ENCODE measurements at regions not wholly inside any gene's neighbourhood (a gene's known extent, or its start where the extent isn't known, plus 50 kb on each side); places are given as distances from the start of the nearest gene placed in this dataset.
A peak's percentile ranks its signal among the peaks of the same experiment; 100 is the strongest.

DNA sequence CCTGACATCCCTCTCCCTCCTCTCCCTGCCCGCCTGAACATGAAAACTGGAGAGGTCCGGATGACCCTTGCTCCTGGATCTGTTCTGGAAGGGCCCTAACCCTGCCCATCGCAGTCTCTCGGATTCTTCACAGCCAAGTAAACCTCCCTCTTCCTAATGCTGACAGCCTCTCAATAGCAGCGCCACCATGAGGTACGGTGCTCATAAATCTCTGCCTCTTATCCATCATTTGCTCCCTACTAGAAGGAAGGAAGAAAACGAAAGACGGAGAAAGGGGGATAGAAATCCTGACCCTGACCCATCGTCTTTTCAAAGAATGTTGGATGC lies 257.9 kb downstream of the BCL11A start:
- in situ Hi-C loops (cut with HindIII; ENCODE audit: low pct_unique_long_range_greater_than_20kb, low sequenced_read_pairs), result no loop called here
- peak; percentile 19; the same call in 1 of the 2 replicates for TF ChIP-seq CTCF (IDR thresholded peaks at IDR 0.05)
- no peak for TF ChIP-seq TCF7L2 (IDR thresholded peaks at IDR 0.05; ENCODE audit: low read depth, low read length)
- TF ChIP-seq SIN3A (IDR thresholded peaks at IDR 0.05; ENCODE audit: borderline replicate concordance, insufficient read depth, low read depth, low read length), result no peak
- ChIA-PET CTCF (no interaction called here), POLR2A (no interaction called here)
- H3K9me3 ChIP-seq (ENCODE audit: control insufficient read depth, insufficient read depth, low read depth, low read length), result no peaks in the 10 kb centered on the region
- DNase-seq (ENCODE audit: low read depth, low spot score) (no peak), ATAC-seq (no peak)
- no peaks in the 10 kb centered on the region for H3K36me3 ChIP-seq (ENCODE audit: control insufficient read depth, insufficient read depth, low read length)
- no peaks in the 10 kb centered on the region for H3K27me3 ChIP-seq (ENCODE audit: control insufficient read depth, insufficient read depth, low read length)
- H3K27ac ChIP-seq (ENCODE audit: low read length), result no peak overlapping the region
- intact Hi-C loops (cut with micrococcal nuclease; ENCODE audit: unreplicated experiment), result no loop called here
- no peaks in the 10 kb centered on the region for H3K4me1 ChIP-seq (ENCODE audit: control insufficient read depth, insufficient read depth, low read length)
- BruUV-seq (replicated peaks), result no TSS peak
- H3K4me3 ChIP-seq (ENCODE audit: low read depth in 2 of 2, low read length in 2 of 2), result no peak overlapping the region

DNA sequence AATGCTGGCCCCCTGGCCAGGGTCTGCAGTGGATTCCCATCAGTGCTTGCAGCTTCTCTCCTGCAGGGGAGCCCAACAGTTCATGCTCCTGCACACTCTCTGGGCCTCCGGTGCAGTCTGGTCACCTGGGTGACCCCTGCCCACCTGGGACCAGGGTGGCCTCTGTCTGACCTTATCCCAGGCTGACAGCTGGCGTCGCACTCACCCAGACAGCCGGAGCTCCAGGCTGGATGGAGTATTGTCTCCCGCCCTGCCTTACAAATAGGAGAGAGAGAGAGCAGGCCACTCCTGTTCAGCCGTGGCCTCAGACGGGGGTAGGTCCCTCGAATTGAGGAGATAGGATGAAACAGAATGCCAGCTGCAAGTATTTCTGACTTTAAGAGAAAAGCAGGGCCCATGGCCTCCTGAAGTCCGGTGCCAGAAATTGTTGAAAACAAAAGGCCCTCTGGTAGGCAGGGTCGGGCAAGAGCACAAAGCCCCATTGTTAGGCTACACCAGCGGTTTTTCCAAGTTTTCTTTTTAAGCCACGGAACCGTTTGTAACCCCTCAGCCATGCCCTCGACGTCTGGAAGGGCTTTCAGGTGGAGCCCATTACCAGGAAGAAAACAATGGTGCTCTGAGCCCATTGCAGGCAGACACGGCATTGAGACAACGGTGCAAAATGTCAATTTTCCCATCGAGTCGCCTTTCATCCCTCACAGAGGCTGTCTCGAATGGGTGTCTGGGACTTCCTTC lies 258.4 kb downstream of the BCL11A start:
- POLR2A ChIA-PET, result no interaction called here

More for the DNA sequence above, 258.4 kb downstream of the BCL11A start:
- ATAC-seq, result peak; percentile 45; the same call in 1 of the 2 replicates
- Histone ChIP-seq H3K4me3 (ENCODE audit: low read depth in 2 of 2, low read length in 2 of 2) (no peak overlapping the region), H3K36me3 (ENCODE audit: control insufficient read depth, insufficient read depth, low read length) (no peaks in the 10 kb centered on the region), H3K27ac (ENCODE audit: low read length) (no peak overlapping the region), H3K4me1 (ENCODE audit: control insufficient read depth, insufficient read depth, low read length) (no peaks in the 10 kb centered on the region), H3K9me3 (ENCODE audit: control insufficient read depth, insufficient read depth, low read depth, low read length) (no peaks in the 10 kb centered on the region), H3K27me3 (ENCODE audit: control insufficient read depth, insufficient read depth, low read length) (no peaks in the 10 kb centered on the region)
- BruUV-seq (replicated peaks), result no TSS peak
- in situ Hi-C loops (cut with HindIII; ENCODE audit: low pct_unique_long_range_greater_than_20kb, low sequenced_read_pairs) (no loop called here), intact Hi-C loops (cut with micrococcal nuclease; ENCODE audit: unreplicated experiment) (no loop called here)
- CTCF ChIA-PET, result no interaction called here
- no peak for DNase-seq (ENCODE audit: low read depth, low spot score)
- TF ChIP-seq POLR2AphosphoS5 (IDR thresholded peaks at IDR 0.05; ENCODE audit: low read depth, low read length) (no peak), TCF7L2 (IDR thresholded peaks at IDR 0.05; ENCODE audit: low read depth, low read length) (no peak), CTCF (IDR thresholded peaks at IDR 0.05) (no peak), SIN3A (IDR thresholded peaks at IDR 0.05; ENCODE audit: borderline replicate concordance, insufficient read depth, low read depth, low read length) (no peak), REST (IDR thresholded peaks at IDR 0.05; ENCODE audit: insufficient read depth in 1 of 2, low read depth in 2 of 2, low read length in 1 of 2) (no peak)
